ENCODE measurements at regions not wholly inside any gene's neighbourhood (a gene's known extent, or its start where the extent isn't known, plus 50 kb on each side); places are given as distances from the start of the nearest gene placed in this dataset.
"Not testable (repeated sequence)": the region's sequence is repeated elsewhere in the genome, so short reads cannot be mapped to it uniquely, and the experiment has no call there.

DNA sequence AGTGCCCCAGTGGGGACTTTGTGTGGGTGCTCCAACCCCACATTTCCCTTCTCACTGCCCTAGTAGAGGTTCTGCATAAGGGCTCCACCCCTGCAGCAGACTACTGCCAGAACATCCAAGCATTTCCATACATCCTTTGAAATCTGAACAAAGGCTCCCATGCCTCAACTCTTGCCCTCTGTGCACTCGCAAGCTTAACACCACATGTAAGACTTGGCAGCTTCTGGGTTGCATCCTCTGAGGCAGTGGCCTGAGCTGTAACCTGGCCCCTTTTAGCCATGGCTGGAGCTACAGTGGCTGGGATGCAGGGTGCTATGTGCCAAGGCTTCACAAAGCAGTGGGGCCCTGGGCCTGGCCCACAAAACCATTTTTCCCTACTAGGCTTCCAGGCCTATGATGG is 128.9 kb downstream of the TYW3 start:
- H3K4me3 ChIP-seq (ENCODE audit: low read depth, low read length) = no peak overlapping the region
- DNase-seq (ENCODE audit: low read depth) = no peak
- TF ChIP-seq, protein P1, sequence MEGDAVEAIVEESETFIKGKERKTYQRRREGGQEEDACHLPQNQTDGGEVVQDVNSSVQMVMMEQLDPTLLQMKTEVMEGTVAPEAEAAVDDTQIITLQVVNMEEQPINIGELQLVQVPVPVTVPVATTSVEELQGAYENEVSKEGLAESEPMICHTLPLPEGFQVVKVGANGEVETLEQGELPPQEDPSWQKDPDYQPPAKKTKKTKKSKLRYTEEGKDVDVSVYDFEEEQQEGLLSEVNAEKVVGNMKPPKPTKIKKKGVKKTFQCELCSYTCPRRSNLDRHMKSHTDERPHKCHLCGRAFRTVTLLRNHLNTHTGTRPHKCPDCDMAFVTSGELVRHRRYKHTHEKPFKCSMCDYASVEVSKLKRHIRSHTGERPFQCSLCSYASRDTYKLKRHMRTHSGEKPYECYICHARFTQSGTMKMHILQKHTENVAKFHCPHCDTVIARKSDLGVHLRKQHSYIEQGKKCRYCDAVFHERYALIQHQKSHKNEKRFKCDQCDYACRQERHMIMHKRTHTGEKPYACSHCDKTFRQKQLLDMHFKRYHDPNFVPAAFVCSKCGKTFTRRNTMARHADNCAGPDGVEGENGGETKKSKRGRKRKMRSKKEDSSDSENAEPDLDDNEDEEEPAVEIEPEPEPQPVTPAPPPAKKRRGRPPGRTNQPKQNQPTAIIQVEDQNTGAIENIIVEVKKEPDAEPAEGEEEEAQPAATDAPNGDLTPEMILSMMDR (conservative IDR thresholded peaks at IDR 0.05; ENCODE audit: low read depth, low read length) = no peak

DNA sequence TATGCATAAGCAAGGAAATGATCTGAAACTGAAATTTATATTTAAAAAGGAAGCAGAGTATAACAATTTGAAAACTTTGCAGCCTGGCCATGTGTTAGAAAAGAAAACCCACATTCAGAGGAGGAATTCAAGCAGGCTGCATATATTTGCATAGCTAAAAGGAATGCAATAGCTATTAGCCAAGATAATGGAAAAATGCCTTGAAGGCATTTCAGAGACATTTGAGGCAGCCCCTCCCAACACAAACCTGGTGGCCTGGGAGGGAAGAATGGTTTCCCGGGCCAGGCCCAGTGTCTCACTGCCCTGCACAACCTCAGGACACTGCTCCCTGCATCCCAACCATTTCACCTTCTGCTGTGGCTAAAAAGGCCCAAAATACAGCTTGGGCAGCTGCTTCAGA is 136.8 kb downstream of the TYW3 start:
- no peak for DNase-seq (ENCODE audit: low read depth)
- no peak overlapping the region for H3K4me3 ChIP-seq (ENCODE audit: low read depth, low read length)
- TF ChIP-seq, protein P1 (conservative IDR thresholded peaks at IDR 0.05; ENCODE audit: low read depth, low read length) = no peak

DNA sequence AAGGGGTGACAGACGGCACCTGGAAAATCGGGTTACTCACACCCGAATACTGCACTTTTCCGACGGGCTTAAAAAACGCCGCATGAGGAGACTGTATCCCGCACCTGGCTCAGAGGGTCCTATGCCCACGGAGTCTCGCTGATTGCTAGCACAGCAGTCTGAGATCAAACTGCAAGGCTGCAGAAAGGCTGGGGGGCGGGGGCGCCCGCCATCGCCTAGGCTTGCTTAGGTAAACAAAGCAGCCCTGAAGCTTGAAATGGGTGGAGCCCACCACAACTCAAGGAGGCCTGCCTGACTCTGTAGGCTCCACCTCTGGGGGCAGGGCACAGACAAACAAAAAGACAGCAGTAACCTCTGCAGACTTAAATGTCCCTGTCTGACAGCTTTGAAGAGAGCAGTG is 144.4 kb downstream of the TYW3 start:
- DNase-seq (ENCODE audit: low read depth); H3K4me3 ChIP-seq (ENCODE audit: low read depth, low read length): not testable (repeated sequence)

DNA sequence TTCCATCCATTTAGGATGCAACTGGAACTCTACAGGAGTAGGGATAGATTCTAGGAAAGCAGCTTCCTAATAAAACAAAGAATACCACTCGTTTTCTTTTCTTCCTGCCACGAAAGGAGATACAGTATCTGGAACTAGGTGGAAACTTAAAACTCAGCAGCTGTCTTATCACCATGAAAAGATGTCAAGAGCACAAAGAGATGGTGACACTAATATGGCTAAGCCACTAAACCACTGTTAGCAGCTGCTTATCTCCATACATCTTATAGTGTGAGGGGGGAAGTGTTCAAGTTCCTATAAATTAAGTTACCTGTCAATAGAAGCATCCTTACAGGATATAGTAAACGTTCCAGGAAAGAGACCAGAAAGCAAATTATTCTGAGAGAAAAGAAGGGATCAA is 162.5 kb downstream of the TYW3 start:
- TF ChIP-seq, protein P1 (conservative IDR thresholded peaks at IDR 0.05; ENCODE audit: low read depth, low read length) = no peak
- no peak overlapping the region for H3K4me3 ChIP-seq (ENCODE audit: low read depth, low read length)
- no peak for DNase-seq (ENCODE audit: low read depth)

DNA sequence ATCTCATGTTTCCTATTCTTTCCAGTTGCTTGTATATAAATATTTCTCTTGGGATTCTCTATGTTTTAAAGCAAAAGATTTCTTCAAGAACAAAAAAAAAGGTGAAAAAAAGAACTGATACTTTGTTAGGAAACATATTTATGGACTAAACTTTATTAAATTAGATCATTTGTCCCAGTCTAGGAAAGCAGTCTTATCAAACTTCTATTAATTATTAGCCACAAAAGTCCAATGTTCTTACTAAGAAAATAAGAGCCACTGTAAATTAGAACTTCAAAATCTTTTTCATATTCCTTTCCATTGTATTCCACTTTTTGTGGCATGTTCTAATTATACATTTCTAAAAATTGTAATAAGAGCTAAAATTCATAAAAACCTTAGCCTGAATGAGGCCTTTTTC is 175.2 kb downstream of the TYW3 start:
- no peak overlapping the region for H3K4me3 ChIP-seq (ENCODE audit: low read depth, low read length)
- TF ChIP-seq, protein P1 (conservative IDR thresholded peaks at IDR 0.05; ENCODE audit: low read depth, low read length) = no peak
- DNase-seq (ENCODE audit: low read depth) = no peak

DNA sequence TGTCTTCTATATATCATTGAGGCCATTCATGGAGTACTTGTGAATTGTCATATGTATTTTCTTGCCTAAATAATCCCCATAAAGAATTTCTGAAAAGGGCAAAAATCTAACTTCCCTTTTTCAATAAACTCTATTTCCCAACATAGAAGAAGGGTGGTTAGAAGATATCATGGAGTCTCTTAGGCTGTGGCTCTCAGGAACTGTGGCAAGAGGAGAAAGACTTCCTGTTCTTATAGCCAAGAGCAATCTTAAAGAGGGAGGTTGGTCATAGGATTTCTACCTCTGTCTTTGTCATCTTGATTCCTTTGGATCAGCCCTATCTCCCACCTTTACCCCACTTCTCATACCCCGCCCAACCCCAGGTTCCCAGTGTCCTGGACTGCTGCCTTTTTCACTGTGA is 175.8 kb downstream of the TYW3 start:
- TF ChIP-seq, protein P1 (conservative IDR thresholded peaks at IDR 0.05; ENCODE audit: low read depth, low read length) = no peak
- H3K4me3 ChIP-seq (ENCODE audit: low read depth, low read length) = no peak overlapping the region
- DNase-seq (ENCODE audit: low read depth) = no peak

DNA sequence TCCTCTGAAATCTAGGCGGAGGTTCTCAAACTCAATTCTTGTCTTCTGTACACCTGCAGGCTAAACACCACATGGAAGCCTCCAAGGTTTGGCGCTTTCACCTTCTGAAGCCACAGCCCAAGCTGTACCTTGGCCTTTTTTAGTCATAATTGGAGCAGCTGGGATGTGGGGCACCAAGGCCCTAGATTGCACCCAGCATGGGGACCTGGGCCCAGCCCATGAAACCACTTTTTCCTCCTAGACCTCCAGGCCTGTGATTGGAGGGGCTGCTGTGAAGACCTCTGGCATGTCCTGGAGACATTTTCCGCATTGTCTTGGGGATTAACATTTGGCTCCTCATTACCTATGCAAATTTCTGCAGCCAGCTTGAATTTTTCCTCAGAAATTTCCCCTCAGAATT is 181.0 kb downstream of the TYW3 start:
- no peak overlapping the region for H3K4me3 ChIP-seq (ENCODE audit: low read depth, low read length)
- TF ChIP-seq, protein P1 (conservative IDR thresholded peaks at IDR 0.05; ENCODE audit: low read depth, low read length) = no peak
- DNase-seq (ENCODE audit: low read depth) = no peak

DNA sequence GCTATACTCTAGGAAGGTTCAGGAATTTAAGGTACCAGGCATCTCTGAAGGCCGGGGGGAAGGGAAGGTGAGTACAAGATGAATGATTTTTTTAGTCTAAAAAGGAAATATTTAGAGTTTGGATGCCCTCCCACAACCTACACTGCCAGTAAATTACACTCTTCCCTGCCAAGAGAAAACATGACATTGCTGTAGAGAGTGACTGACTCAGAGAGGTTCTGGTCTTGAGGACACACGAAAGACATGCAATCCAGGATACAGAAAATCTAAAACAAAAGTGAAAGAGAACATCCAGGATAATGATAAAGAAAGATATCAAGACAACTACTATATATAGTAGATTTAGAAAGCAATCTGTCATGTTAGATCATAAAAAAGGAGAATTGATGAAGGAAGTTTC is 200.5 kb downstream of the TYW3 start:
- DNase-seq (ENCODE audit: low read depth) = no peak
- TF ChIP-seq, protein P1 (conservative IDR thresholded peaks at IDR 0.05; ENCODE audit: low read depth, low read length) = no peak
- H3K4me3 ChIP-seq (ENCODE audit: low read depth, low read length) = no peak overlapping the region

Measured in epithelial cell of proximal tubule (primary cell).